ENCODE measurements at regions not wholly inside any gene's neighbourhood (a gene's known extent, or its start where the extent isn't known, plus 50 kb on each side); places are given as distances from the start of the nearest gene placed in this dataset.

- DNase-seq = no peak
- Histone ChIP-seq H3K4me1 (no peaks in the 10 kb centered on the region), H3K27me3 (no peaks in the 10 kb centered on the region), H3K36me3 (no peaks in the 10 kb centered on the region), H3K9me3 (no peaks in the 10 kb centered on the region), H3K4me3 (ENCODE audit: low read depth, low read length) (no peak overlapping the region)
- TF ChIP-seq CTCF (IDR thresholded peaks at IDR 0.05; ENCODE audit: low read depth, low read length) = no peak
Measured at GRCh38 chr12:88726806-88727720, 146.8 kb upstream of the KITLG start.

- DNase-seq = peak; percentile 23
- TF ChIP-seq CTCF (IDR thresholded peaks at IDR 0.05; ENCODE audit: low read depth, low read length) = no peak
- H3K36me3 ChIP-seq = no peaks in the 10 kb centered on the region
Measured at GRCh38 chr12:88725592-88726143, 145.4 kb upstream of the KITLG start.

GRCh38 chr12:88723219-88723618 lies 142.9 kb upstream of the KITLG start:
- Histone ChIP-seq H3K9me3 (no peaks in the 10 kb centered on the region), H3K36me3 (no peaks in the 10 kb centered on the region), H3K4me3 (ENCODE audit: low read depth, low read length) (no peak overlapping the region), H3K4me1 (no peaks in the 10 kb centered on the region), H3K27me3 (no peaks in the 10 kb centered on the region)
- TF ChIP-seq CTCF (IDR thresholded peaks at IDR 0.05; ENCODE audit: low read depth, low read length) = no peak
- DNase-seq = no peak

More at GRCh38 chr12:88725592-88726143, 145.4 kb upstream of the KITLG start:
- no peak overlapping the region for H3K4me3 ChIP-seq (ENCODE audit: low read depth, low read length)
- H3K27me3 ChIP-seq = no peaks in the 10 kb centered on the region
- no peaks in the 10 kb centered on the region for H3K4me1 ChIP-seq
- H3K9me3 ChIP-seq = no peaks in the 10 kb centered on the region

GRCh38 chr12:88720785-88721650 lies 140.7 kb upstream of the KITLG start:
- no peak for DNase-seq
- no peaks in the 10 kb centered on the region for H3K27me3 ChIP-seq
- no peaks in the 10 kb centered on the region for H3K4me1 ChIP-seq
- no peak for TF ChIP-seq CTCF (IDR thresholded peaks at IDR 0.05; ENCODE audit: low read depth, low read length)
- no peaks in the 10 kb centered on the region for H3K9me3 ChIP-seq
- no peaks in the 10 kb centered on the region for H3K36me3 ChIP-seq
- no peak overlapping the region for H3K4me3 ChIP-seq (ENCODE audit: low read depth, low read length)

GRCh38 chr12:88720231-88720630 lies 140.0 kb upstream of the KITLG start:
- DNase-seq = no peak
- no peaks in the 10 kb centered on the region for H3K4me1 ChIP-seq
- no peak for TF ChIP-seq CTCF (IDR thresholded peaks at IDR 0.05; ENCODE audit: low read depth, low read length)
- H3K9me3 ChIP-seq = no peaks in the 10 kb centered on the region
- H3K27me3 ChIP-seq = no peaks in the 10 kb centered on the region
- no peaks in the 10 kb centered on the region for H3K36me3 ChIP-seq
- no peak overlapping the region for H3K4me3 ChIP-seq (ENCODE audit: low read depth, low read length)
